ENCODE measurements at regions not wholly inside any gene's neighbourhood (a gene's known extent, or its start where the extent isn't known, plus 50 kb on each side); places are given as distances from the start of the nearest gene placed in this dataset.
A peak's percentile ranks its signal among the peaks of the same experiment; 100 is the strongest.
"Not testable (repeated sequence)": the region's sequence is repeated elsewhere in the genome, so short reads cannot be mapped to it uniquely, and the experiment has no call there.

GRCh38 chrX:1906028-1906427 is 291.2 kb downstream of the ASMT start:
- no peak for DNase-seq

- DNase-seq: not testable (repeated sequence)
Measured at GRCh38 chrX:1908996-1909395, 294.1 kb downstream of the ASMT start.

GRCh38 chrX:1909419-1910206 is 294.8 kb downstream of the ASMT start:
- no peak for DNase-seq

GRCh38 chrX:1910207-1910470 is 295.3 kb downstream of the ASMT start:
- DNase-seq: no peak

GRCh38 chrX:1911401-1912128 is 296.7 kb downstream of the ASMT start:
- no peak for DNase-seq

- peak; percentile 24 for DNase-seq
Measured at GRCh38 chrX:1912193-1912592, 297.3 kb downstream of the ASMT start.

GRCh38 chrX:1914606-1915365 is 299.9 kb downstream of the ASMT start:
- no peak for DNase-seq

- no peak for DNase-seq
Measured at GRCh38 chrX:1918780-1919179, 303.9 kb downstream of the ASMT start.

GRCh38 chrX:1925053-1925481 is 310.2 kb downstream of the ASMT start:
- DNase-seq: no peak

GRCh38 chrX:1928805-1929204 is 313.9 kb downstream of the ASMT start:
- no peak for DNase-seq

- no peak for DNase-seq
Measured at GRCh38 chrX:1932231-1932630, 317.4 kb downstream of the ASMT start.

- no peak for DNase-seq
Measured at GRCh38 chrX:1933964-1934363, 319.1 kb downstream of the ASMT start.

GRCh38 chrX:1935805-1936204 is 320.9 kb downstream of the ASMT start:
- DNase-seq: no peak

GRCh38 chrX:1938190-1938589 is 323.3 kb downstream of the ASMT start:
- no peak for DNase-seq

- DNase-seq: no peak
Measured at GRCh38 chrX:1941321-1941720, 326.5 kb downstream of the ASMT start.

GRCh38 chrX:1945879-1946278 is 331.0 kb downstream of the ASMT start:
- no peak for DNase-seq

- DNase-seq: no peak
Measured at GRCh38 chrX:1946974-1947373, 332.1 kb downstream of the ASMT start.
